Sigmoid colon (tissue), 4 donors: ENCODE measurements at regions not wholly inside any gene's neighbourhood (a gene's known extent, or its start where the extent isn't known, plus 50 kb on each side); places are given as distances from the start of the nearest gene placed in this dataset.

Experiments used
- CTCF ChIP-seq, 4 experiments: fragments of 450-650 bp in 3 of 4; fragments of 200-600 bp in 1 of 4; IDR thresholded peaks; one replicate each; pipeline ENCODE4 v1.5.1; 2016 to 2019; ENCODE audit warnings: antibody characterized with exemption in 4 of 4, mild to moderate bottlenecking in 3 of 4, moderate library complexity in 2 of 4
- EP300 ChIP-seq, 4 donors: sonication (generic); formaldehyde crosslinking; IDR thresholded peaks; one replicate each; pipeline ENCODE4 v1.6.1; 2017; ENCODE audit warnings: antibody characterized with exemption in 4 of 4
- POLR2AphosphoS5 ChIP-seq, 4 donors: sonication (generic); formaldehyde crosslinking; IDR thresholded peaks; one replicate each; pipeline ENCODE4 v1.6.1; 2017; ENCODE audit warnings: antibody characterized with exemption in 4 of 4

- TF ChIP-seq CTCF (IDR thresholded peaks at IDR 0.05) (no peak), POLR2AphosphoS5 (IDR thresholded peaks at IDR 0.05) (no peak), EP300 (IDR thresholded peaks at IDR 0.05) (no peak)
These were observed 219.5 kb upstream of the IZUMO3 start for GRCh38 chr9:24765025-24765756.
